ENCODE measurements at regions not wholly inside any gene's neighbourhood (a gene's known extent, or its start where the extent isn't known, plus 50 kb on each side); places are given as distances from the start of the nearest gene placed in this dataset.

DNA sequence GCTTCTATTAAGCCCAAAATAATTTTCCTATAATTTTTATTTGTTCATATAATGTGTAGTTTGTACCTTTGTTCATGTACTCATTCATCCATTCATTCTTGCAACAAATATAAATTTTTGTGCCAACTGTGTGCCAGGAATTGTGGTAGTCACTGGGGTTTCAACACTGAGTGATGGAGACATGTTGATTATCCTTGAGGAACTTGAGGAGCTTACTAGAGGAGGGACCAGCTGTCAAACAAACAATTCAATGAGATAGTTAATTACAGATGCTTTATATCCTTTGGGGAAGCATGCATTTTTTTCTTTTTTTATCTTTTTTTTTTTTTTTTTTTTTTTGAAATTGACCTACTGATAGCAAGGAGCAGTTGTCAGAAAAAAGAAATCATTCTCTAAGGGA is 324.8 kb downstream of the GABRG2 start:
- Histone ChIP-seq H3K79me1 (ENCODE audit: low read depth in 1 of 2, low read length in 2 of 2) (no peaks in the 10 kb centered on the region), H3K4me3 (ENCODE audit: insufficient read depth, low read depth, low read length) (no peak overlapping the region), H3K18ac (ENCODE audit: low read depth, low read length) (no peak overlapping the region), H3K23ac (ENCODE audit: low read depth, low read length) (no peak overlapping the region), H2BK5ac (ENCODE audit: low read depth, low read length, poor library complexity, severe bottlenecking) (no peak overlapping the region), H3K4me2 (ENCODE audit: low read depth, low read length) (no peak overlapping the region), H2AK5ac (ENCODE audit: low read depth, low read length) (no peak overlapping the region), H2BK120ac (ENCODE audit: low read depth, low read length) (no peak overlapping the region), H3K27ac (ENCODE audit: insufficient read depth, low read length) (no peak overlapping the region), H4K8ac (ENCODE audit: low read depth in 2 of 2, low read length in 2 of 2) (no peak overlapping the region), H2BK15ac (ENCODE audit: low read depth, low read length) (no peak overlapping the region), H3K9me3 (ENCODE audit: control insufficient read depth, insufficient read depth, low read length) (peaks cover 8% of the 10 kb centered on the region; the same call in 1 of the 2 replicates), H2AFZ (replicated peaks; ENCODE audit: low read length, poor library complexity) (no peak overlapping the region), H3K4me1 (ENCODE audit: control insufficient read depth, insufficient read depth, low read length) (no peaks in the 10 kb centered on the region), H2AK9ac (replicated peaks; ENCODE audit: low read depth, low read length, poor library complexity) (no peak overlapping the region), H2BK20ac (ENCODE audit: low read depth, low read length) (no peak overlapping the region), H4K20me1 (ENCODE audit: insufficient read depth, low read length) (no peaks in the 10 kb centered on the region), H3K27me3 (ENCODE audit: control insufficient read depth, insufficient read depth, low read length) (no peaks in the 10 kb centered on the region), H3K14ac (replicated peaks; ENCODE audit: low read depth, low read length) (no peak overlapping the region), H3K36me3 (ENCODE audit: control insufficient read depth, insufficient read depth, low read length) (no peaks in the 10 kb centered on the region), H4K5ac (ENCODE audit: low read depth, low read length) (no peak overlapping the region), H3K9ac (ENCODE audit: low read depth, low read length) (no peak overlapping the region), H3K9me1 (ENCODE audit: insufficient read depth, low read length) (no peaks in the 10 kb centered on the region), H3K56ac (ENCODE audit: extremely low read depth, insufficient read depth, low read length) (no peak overlapping the region), H3K4ac (ENCODE audit: low read depth, low read length) (no peak overlapping the region), H4K91ac (ENCODE audit: insufficient read depth, low read depth, low read length) (no peak overlapping the region)
- CTCF ChIA-PET, result no interaction called here
- ATAC-seq (ENCODE audit: low read depth) (no peak), DNase-seq (no peak)
- dilution Hi-C loops (cut with HindIII; ENCODE audit: low sequenced_read_pairs, unreplicated experiment), result no loop called here
- BruUV-seq (replicated peaks), result no TSS peak
- intact Hi-C loops (cut with micrococcal nuclease), result no loop called here
- POLR2A ChIA-PET (ENCODE audit: unreplicated experiment), result no interaction called here
- in situ Hi-C loops (cut with MboI; ENCODE audit: low sequenced_read_pairs), result no loop called here
- no peak for TF ChIP-seq RAD21 (IDR thresholded peaks at IDR 0.05; ENCODE audit: low read length)
- TF ChIP-seq CHD1 (IDR thresholded peaks at IDR 0.05; ENCODE audit: low read depth, low read length), result no peak
- no peak for TF ChIP-seq MAFK (IDR thresholded peaks at IDR 0.05; ENCODE audit: low read depth, low read length)
- TF ChIP-seq, protein P1, sequence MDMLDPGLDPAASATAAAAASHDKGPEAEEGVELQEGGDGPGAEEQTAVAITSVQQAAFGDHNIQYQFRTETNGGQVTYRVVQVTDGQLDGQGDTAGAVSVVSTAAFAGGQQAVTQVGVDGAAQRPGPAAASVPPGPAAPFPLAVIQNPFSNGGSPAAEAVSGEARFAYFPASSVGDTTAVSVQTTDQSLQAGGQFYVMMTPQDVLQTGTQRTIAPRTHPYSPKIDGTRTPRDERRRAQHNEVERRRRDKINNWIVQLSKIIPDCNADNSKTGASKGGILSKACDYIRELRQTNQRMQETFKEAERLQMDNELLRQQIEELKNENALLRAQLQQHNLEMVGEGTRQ (IDR thresholded peaks at IDR 0.05; ENCODE audit: low read depth, low read length), result no peak
- no peak for TF ChIP-seq POLR2A (IDR thresholded peaks at IDR 0.05; ENCODE audit: low read depth, low read length)
- no peak for TF ChIP-seq RFX5 (IDR thresholded peaks at IDR 0.05; ENCODE audit: low read depth, low read length)
- TF ChIP-seq CEBPB (IDR thresholded peaks at IDR 0.05; ENCODE audit: low read depth, low read length), result no peak
- TF ChIP-seq, protein P2, sequence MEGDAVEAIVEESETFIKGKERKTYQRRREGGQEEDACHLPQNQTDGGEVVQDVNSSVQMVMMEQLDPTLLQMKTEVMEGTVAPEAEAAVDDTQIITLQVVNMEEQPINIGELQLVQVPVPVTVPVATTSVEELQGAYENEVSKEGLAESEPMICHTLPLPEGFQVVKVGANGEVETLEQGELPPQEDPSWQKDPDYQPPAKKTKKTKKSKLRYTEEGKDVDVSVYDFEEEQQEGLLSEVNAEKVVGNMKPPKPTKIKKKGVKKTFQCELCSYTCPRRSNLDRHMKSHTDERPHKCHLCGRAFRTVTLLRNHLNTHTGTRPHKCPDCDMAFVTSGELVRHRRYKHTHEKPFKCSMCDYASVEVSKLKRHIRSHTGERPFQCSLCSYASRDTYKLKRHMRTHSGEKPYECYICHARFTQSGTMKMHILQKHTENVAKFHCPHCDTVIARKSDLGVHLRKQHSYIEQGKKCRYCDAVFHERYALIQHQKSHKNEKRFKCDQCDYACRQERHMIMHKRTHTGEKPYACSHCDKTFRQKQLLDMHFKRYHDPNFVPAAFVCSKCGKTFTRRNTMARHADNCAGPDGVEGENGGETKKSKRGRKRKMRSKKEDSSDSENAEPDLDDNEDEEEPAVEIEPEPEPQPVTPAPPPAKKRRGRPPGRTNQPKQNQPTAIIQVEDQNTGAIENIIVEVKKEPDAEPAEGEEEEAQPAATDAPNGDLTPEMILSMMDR (conservative IDR thresholded peaks at IDR 0.05; ENCODE audit: low read depth, low read length), result no peak
- TF ChIP-seq NFE2L2 (IDR thresholded peaks at IDR 0.05; ENCODE audit: low read depth, low read length), result no peak
- no peak for TF ChIP-seq FOS (IDR thresholded peaks at IDR 0.05; ENCODE audit: low read depth, low read length)
- TF ChIP-seq SMC3 (IDR thresholded peaks at IDR 0.05; ENCODE audit: low read depth, low read length), result no peak

Measured in IMR-90 (cell line).